Inflammatory macrophage treated with lipopolysaccharide for 4 hours (primary cell): ENCODE measurements at regions not wholly inside any gene's neighbourhood (a gene's known extent, or its start where the extent isn't known, plus 50 kb on each side); places are given as distances from the start of the nearest gene placed in this dataset.
"Not testable (repeated sequence)": the region's sequence is repeated elsewhere in the genome, so short reads cannot be mapped to it uniquely, and the experiment has no call there.

Experiments used
- DNase-seq: peaks from one replicate; pipeline ENCODE4 v3.0.0-alpha.2; 2020

DNA sequence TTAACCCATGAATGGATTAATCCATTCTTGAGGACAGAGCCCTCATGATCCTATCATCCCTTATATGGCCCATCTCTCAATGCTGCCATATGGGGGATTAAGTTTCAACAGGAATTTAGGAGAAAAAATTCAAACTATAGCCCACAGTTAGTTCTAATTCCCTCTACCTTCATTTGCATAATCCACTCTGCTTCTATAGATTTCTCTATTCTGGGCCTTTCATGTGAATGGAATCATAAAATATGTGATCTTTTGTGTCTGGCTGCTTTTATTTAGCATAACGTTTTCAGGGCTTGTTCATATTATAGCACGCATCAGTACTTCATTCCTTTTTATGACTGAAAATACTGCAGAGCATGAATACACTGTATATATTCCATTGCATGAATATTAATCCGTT is 55.4 kb downstream of the CTSL start:
- DNase-seq: no peak

DNA sequence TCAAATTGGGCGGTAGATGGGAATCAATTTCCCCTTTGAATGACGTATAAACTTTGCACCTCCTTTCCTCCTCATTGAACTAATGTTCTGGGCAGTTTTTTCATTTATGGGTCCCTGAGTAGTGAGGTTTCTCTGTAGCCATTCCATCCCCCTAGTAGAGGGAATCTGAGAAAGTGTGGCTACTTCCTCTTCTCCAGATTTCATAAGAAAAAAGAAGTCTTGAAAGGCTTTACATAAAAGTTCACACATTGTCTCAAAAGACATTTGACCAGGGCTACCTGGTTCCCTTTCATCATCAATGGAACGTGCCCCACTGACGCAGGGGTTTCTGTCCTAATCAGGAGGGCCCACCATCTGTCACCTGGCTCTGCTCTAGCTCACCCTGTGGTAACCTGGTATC is 57.3 kb downstream of the CTSL start:
- DNase-seq: peak; percentile 46

DNA sequence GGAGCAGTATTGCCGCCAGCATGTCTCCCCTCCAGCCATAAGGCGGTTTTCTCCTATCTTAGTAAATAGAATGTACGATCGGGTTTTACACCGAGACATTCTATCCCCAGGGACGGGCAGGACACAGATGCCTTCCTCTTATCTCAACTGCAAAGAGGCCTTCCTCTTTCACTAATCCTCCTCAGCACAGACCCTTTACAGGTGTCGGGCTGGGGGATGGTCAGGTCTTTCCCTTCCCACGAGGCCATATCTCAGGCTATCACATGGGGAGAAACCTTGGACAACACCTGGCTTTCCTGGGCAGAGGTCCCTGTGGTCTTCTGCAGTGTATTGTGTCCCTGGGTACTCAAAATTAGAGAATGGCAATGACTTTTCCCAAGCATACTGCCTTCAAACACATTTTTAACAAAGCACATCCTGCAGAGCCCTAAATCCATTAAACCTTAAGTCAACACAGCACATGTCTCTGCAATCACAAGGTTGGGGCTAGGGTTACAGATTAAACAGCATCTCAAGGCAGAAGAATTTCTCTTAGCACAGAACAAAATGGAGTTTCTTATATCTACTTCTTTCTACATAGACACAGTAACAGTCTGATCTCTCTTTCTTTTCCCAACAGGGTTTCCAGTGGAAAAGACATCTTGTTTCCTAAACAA is 59.5 kb downstream of the CTSL start:
- DNase-seq: not testable (repeated sequence)

DNA sequence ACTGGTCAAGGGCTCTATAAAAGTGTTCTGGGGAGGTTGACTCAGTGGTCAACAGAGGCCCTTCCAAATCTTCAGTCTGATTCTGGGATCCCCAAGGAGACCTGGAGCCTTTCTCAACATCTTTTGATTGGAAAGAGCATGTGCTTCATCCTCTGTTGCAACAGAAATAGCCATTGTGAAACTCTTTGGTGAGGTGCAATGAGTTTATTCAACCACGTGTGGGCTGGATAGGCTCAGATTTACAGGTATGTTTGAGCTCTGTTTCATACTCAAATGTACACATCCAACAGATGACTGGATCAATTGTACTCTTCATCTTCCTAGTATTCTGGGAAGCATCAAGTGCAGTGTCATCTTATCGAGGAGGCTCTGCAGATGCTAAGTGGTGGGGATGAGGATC is 60.5 kb downstream of the CTSL start:
- DNase-seq: no peak

DNA sequence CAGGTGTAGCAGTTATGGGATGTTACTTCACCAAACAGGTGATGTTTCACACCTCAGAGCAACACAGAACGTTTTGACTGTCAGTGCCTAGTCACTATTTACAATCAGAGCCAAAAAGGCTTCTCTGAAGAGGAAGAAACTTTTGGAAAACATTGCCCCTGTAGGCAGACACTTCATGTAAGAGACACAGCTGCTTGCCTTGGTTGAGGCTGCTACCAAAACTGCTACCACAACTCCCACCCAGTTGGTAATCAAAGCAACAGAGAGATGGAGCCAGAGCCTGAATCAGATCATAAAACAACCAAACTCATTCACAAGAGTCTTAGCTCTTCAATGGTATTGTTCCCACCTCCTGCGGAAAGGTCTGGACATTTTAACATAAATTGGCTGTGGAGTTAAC is 61.0 kb downstream of the CTSL start:
- no peak for DNase-seq

DNA sequence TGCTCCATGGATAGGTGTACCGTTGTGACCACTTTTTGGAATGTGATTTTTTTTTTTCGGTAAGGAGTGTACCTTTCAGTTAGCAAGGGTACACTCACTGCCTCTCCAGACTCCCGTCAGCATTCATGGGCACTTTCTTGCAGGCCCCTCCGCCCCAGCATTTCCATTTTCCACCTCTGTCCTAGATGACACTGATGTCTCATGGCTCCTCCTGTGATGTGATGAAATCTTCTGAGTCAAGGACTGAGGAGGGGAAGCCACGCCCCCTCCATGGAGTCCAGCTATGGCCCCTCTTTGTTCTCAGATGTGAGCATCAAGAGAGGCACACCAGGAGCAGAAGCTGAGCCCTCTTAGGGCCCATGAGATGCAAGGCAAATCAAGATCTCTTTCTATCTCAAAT is 61.8 kb downstream of the CTSL start:
- DNase-seq: peak; percentile 61

DNA sequence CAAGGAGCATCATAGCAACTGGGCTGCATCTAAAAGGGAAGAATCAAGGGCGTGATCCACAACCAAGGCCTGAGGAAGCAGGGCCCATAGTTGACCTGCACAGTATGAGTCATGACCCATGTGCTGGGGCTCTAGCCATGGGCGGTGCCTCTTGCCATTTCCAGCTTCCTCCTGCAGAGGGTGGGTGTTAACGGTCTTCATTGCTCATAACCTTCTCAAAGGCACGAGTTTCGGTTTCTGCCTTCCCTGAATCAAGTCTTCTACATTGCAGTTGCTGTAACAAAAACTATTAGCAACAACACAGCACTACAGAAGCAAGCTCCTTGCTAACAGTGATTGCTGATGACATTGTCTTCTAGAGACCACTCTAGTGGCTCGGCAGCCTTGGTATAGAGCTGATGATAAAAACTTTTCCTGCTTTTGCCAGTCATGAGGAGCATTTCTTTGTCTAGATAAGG is 66.9 kb downstream of the CTSL start:
- DNase-seq: peak; percentile 100

DNA sequence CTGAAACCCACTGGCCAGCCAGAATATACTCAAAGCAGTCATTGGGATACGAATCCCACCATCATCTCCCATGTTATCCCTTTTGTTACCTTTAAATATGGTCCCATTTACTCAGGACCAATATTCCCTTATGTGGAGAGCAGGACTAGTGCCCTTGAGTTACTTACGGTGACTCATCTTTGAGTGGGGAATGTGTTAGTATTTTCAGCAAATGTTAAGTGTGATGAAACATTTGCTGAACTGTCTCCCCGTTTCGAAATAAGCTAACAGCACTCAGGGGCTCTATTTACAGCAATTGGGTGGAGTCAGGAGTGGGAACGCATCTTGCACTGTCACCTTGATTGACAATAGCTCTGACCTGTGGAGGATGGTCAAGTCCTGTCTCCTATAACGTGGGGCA is 67.4 kb downstream of the CTSL start:
- DNase-seq: peak; percentile 95

DNA sequence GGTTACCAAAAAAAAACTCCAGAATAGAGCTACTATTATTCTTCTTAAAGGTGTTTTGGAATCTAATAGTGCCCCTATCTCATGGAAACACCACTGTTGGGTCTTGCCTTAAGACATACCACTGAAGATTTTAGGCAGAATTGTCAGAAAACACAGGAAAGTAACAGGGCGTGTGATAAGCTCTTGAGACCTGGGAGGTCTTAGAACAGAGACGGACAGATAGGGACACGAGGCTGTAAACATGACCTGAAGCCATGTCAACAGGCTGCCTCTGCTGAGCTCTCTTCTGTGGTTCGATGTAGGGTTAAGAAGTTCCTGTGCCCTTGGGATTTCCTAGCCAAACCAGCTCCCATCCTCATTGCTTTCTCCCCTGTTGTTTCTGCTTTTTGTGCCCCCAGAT is 69.3 kb downstream of the CTSL start:
- no peak for DNase-seq

DNA sequence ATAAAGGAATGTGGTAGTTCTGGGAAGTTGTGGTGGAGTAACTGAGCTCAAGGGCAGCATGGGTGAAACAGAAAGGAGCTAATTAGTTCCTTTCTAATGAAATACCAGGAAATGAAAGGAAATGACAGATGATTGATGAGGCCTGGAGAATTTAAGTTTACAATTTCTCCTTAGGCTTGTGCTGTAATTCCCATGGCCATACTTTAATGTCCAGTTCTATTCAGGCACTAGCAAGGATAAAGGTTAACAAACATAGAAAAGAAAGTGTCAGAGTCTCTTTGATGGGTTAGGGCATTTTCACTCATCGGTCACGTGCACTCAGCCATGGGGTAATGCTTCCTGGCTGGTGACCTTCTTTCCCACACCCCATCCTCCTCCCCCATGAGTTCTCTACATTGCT is 70.3 kb downstream of the CTSL start:
- peak; percentile 67 for DNase-seq

DNA sequence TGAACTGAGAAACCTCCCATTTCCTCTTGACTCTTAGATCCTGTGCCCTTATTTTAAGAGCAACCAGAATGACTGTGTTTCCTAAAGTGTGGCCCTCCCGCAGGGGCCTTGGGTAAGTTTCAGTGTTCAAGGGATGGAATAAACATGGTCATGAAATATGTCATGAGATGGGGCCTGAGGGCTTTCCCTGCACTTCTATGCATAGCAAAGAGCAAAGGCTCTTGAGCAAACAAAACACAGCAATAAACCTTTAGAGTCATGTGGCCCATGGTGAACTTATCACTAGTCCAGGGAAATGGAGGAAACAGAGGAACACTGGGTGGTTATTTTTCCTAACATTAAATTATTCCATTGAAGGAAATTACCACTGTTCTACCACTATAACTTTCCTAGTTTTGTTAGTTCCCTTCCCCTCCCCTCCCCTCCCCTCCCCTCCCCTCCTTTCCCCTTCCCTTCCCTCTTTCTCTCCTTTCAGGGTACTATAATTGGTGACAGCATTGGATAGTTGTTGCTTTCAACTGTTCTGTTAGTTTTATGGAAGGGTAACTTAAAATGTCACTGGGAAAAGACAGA is 72.4 kb downstream of the CTSL start:
- peak; percentile 59 for DNase-seq

DNA sequence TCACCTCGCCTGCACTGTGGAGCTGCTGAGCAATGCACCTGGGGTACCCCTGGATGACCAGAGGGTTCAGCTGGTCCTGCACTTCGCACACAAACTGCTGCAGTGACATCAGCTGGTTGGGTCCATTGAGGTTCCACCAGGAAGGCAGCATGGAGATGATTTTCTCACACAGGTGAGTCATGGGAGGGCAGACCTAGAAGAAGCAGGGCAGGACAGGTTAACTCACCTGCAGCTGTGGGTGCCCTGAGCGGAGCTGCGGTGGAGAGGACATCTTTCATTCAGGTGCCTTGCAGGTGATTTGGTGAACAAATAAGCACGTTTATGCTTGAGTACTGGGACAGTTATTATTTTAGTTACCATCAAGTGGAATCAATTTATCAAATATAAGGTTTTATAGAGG is 73.6 kb downstream of the CTSL start:
- DNase-seq: no peak

DNA sequence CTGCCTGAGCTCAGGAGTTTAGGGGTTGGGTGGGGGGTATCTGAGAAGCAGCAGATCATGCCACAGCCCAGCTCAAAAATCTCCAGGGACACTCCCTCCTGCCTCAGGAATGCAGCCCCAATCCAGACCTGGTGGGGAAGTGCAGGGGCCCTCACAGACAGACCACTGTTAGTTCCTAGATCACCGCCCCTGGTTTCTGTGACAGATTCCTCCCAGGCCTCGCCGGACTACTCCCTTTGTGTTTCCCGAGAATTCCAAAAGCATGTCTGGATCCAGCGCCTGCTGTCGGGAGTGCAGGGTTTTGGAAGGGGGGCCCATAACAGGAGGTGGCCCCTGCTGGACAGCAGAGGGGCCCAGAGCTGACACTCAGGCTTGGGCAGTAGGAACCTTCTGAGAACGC is 74.5 kb downstream of the CTSL start:
- DNase-seq: no peak

DNA sequence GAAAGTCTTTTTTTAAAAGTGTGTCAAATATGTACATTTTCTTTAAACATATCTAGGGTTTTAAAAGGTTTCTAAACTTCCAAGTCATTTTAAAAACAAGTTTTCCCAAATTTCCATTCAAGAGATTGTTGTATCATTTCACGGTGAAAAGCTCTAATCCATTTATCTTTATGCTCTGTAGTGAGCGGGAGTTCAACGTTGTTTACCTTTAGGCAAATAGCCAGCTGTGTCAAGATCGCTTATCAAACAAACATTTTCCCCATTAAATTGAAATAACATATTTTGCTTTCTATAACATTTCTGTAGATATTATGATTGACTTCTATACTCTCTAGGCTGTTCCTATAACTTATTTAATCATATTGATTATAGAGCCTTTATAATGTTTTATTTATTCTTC is 75.1 kb downstream of the CTSL start:
- DNase-seq: no peak

DNA sequence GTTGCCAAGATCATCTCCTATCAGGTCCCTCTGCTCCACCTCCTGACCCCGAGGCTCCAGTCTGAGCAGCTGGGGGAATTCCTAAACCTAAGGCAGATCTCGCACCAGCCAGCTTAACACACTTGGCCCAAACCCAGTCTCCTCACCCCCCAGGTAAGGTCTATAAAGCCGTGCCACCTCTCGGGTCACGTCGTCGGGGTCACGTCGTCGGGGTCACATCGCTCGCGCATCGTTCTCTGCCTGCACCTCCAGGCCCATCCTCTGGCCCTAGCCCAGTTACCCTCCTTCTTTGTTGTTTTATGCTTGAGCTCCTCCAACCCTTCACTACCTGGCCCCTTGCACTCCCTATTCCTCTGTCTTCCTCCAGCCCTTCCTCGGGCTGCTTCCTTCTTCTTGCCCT is 77.2 kb downstream of the CTSL start:
- no peak for DNase-seq

DNA sequence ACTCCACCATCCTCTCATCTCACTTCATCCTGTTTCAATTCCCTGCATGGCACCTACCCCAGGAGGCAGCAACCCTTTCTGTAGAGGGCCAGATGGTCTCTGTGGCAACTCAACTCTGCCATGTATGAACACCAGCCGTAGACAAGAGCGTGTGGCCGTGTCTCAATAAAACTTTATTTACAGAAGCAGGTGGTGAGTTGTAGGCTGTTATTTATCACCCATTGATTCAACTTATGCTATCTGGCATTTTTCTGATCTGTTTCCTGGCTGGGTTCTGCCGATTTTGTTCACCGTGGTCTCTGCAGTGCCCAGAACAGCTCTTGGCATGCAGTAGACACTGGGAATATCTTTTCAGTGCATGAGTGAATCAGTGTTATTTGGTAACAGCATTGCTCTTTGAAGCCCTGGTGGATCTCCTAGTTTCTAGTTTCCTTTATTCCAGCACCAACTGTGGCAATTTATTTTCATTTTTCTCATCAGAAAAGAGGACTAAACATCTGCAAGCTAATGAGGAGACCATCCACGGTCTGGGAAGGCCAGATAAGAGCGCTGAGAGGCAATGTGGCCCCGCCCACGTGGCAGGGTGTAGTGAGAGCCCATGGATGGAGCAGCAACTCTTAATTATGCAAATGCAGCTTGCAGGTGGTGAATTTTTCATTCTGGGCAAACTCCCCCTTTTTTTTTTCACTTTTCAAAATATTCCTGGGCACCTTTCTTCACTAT is 77.9 kb downstream of the CTSL start:
- no peak for DNase-seq

DNA sequence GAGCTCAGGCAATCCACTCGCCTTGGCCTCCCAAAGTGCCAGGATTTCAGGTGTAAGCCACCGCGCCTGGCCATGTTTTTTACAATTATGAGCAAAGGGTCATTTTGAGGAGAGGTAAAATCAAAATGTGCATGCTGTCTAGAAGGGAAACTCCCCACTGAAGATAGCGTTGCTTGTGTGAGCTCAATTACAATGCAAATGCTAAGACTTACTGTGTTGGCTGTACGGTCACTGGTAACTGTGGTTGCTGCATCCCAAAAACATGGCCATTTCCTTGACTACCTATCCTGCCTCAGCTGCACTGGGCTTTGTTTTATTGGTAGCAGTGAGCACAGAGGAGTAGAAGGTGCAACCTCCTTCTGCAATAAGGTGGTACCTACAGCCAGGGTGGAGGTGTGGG is 77.4 kb upstream of the SPATA31E1 start:
- DNase-seq: no peak

DNA sequence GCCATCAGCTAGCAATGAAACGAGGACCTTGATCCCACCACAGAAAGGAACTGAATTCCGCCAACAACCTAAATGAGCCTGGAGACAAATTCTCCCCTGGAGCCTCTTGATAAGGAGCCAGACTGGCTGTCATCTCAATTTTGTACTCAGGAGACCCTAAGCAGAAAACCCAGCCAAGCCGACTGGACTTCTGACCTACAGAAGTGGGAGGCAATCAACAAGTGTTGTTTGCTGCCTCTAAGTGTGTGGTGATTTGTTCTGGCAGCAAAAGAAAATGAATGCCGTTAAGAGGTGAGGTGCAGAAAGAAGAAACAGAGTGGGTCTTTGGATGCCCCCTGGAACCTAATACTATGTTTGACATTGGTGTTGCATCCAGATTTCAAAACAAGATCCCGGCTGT is 72.7 kb upstream of the SPATA31E1 start:
- no peak for DNase-seq

DNA sequence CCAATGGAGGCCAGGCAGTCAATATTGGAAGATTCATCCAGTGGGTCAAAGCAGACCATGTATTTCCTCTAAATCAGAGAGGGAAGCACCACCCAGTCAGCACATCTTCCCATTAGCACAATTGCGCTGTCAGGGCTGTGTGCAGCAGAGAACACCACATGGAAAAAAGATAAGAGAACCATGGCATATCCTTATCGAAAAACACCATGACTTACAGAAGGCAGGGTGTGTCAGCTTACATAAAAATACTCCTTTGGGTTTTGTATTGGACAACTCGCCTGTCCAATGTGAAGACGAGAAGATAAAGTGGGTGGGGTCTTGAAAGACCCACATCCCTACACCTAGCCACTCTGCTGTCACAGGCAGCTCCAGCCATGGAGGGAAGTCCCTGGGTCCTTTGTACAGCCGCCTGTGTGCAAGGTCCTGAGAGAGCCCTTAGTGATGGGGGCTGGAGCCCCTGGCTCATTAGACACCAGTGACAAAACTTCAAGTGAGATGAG is 71.9 kb upstream of the SPATA31E1 start:
- no peak for DNase-seq

DNA sequence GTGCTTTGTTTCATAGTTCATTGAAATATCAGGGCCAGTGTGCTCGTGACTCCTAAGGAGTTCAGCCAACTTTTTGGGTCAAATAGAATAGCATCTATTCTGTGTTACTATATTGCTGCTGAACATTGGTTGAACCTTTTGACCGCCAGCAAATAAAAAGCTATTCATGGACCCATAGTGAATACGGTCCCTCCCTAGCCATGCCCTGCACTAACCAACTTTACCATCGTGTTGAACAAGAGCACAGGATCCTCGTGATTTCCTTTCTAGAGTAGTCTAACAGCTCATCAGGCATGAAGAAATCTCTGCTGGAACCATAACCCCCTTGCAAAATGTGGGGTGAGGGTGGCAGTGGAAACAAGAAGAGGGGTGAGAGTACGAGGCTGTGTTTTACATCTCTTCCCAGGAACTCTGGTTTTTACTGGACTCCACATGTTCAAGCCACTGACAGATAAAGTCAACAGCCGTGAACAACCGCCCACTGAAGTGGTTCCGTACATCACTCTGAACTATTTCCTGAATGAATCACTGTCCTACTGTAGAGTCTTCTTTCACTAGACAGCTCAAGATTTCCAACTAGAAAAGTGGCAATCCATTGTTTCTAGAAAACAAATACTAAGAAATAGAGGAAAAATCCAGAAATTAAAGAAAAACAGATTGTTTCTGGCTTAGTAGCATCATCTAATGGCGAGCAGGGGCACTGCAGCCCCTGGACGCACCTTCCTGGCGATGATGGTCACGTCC is 70.1 kb upstream of the SPATA31E1 start:
- DNase-seq: peak; percentile 69

DNA sequence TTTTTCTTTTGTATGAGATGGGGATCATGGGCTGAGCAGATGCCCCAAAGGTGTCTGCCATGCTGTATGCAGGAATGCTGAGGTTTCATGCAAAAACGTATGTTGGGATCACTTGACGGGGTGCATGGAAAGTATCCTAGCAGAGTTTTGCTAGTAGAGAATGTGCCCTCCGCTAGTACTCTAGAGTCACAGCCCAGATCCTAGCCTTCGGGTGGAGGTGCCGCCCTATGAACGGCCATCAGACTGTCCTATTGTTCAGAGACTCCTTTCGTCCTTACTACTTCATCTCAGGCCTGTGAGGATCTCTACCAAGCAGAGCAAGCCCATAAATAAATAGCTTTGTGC is 69.6 kb upstream of the SPATA31E1 start:
- DNase-seq: no peak

DNA sequence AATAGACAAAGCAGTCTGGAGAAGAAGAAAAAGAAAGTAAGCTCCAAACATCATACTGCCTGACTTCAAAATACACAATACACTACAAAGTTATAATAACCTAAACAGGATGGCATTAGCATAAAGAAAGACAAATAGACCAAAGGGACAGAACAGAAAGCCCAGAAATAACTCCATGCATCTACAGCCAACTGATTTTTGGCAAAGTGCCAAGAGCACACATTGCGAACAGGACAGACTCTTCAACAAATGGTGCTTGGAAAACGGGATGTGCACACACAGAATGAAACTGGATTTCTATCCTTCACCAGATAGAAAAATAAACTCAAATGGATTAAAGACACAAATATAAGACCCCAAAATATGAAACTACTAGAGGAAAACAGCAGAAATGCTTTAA is 66.6 kb upstream of the SPATA31E1 start:
- DNase-seq: no peak

DNA sequence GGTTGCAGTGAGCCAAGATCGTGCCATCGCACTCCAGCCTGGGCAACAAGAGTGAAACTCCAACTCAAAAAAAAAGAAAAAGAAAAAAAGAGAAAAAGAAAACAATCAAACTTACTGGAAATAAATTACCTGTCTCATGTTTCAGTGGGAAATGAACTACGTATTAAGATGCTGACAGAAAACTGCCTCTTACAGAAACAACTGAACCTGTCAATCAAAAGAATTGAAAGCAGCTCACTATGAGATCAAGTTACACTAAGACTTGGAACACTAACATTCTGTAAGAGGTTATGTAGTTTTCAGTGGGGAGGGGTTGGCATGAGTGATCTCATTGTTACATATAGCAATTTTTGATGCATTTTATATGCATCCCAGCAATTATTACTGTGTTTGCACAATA is 64.4 kb upstream of the SPATA31E1 start:
- no peak for DNase-seq
